NCI-H748 (cell line): ENCODE measurements at regions not wholly inside any gene's neighbourhood (a gene's known extent, or its start where the extent isn't known, plus 50 kb on each side); places are given as distances from the start of the nearest gene placed in this dataset.

ENCODE experiments used
- DNase-seq: peaks from one replicate; lab custom pipeline; 2025; ENCODE audit not compliant: unreplicated experiment; lab: John Stamatoyannopoulos, UW

GRCh38 chr5:143992496-143992895 is 178.0 kb downstream of the YIPF5 start:
- DNase-seq, result no peak

GRCh38 chr5:144002876-144003275 is 167.6 kb downstream of the YIPF5 start:
- DNase-seq, result no peak

GRCh38 chr5:144003636-144004035 is 166.8 kb downstream of the YIPF5 start:
- DNase-seq, result no peak

GRCh38 chr5:144004146-144004545 is 166.3 kb downstream of the YIPF5 start:
- DNase-seq, result no peak

- no peak for DNase-seq
Observed at GRCh38 chr5:144004751-144005150, 165.7 kb downstream of the YIPF5 start.

- no peak for DNase-seq
Observed at GRCh38 chr5:144009116-144009515, 161.3 kb downstream of the YIPF5 start.

- no peak for DNase-seq
Observed at GRCh38 chr5:144011388-144011787, 159.1 kb downstream of the YIPF5 start.

GRCh38 chr5:144013816-144014215 is 156.6 kb downstream of the YIPF5 start:
- DNase-seq, result no peak

- DNase-seq, result peak; percentile 55
Observed at GRCh38 chr5:144015961-144016360, 154.5 kb downstream of the YIPF5 start.

- DNase-seq, result no peak
Observed at GRCh38 chr5:144017119-144017518, 153.3 kb downstream of the YIPF5 start.

- no peak for DNase-seq
Observed at GRCh38 chr5:144017631-144018030, 152.8 kb downstream of the YIPF5 start.

GRCh38 chr5:144024090-144024489 is 146.4 kb downstream of the YIPF5 start:
- no peak for DNase-seq

GRCh38 chr5:144024545-144024944 is 145.9 kb downstream of the YIPF5 start:
- no peak for DNase-seq

GRCh38 chr5:144026286-144026685 is 144.2 kb downstream of the YIPF5 start:
- no peak for DNase-seq

GRCh38 chr5:144028058-144028457 is 142.4 kb downstream of the YIPF5 start:
- DNase-seq, result peak; percentile 12

- peak; percentile 35 for DNase-seq
Observed at GRCh38 chr5:144028636-144029035, 141.8 kb downstream of the YIPF5 start.

- no peak for DNase-seq
Observed at GRCh38 chr5:144030904-144031303, 139.6 kb downstream of the YIPF5 start.

- no peak for DNase-seq
Observed at GRCh38 chr5:144032375-144032774, 138.1 kb downstream of the YIPF5 start.

- DNase-seq, result no peak
Observed at GRCh38 chr5:144033486-144033885, 137.0 kb downstream of the YIPF5 start.

GRCh38 chr5:144035046-144035740 is 135.3 kb downstream of the YIPF5 start:
- no peak for DNase-seq

- no peak for DNase-seq
Observed at GRCh38 chr5:144036476-144036875, 134.0 kb downstream of the YIPF5 start.

GRCh38 chr5:144040615-144041305 is 129.7 kb downstream of the YIPF5 start:
- DNase-seq, result peak; percentile 27

GRCh38 chr5:144042156-144042555 is 128.3 kb downstream of the YIPF5 start:
- no peak for DNase-seq
